ENCODE measurements at regions not wholly inside any gene's neighbourhood (a gene's known extent, or its start where the extent isn't known, plus 50 kb on each side); places are given as distances from the start of the nearest gene placed in this dataset.
"Not testable (repeated sequence)": the region's sequence is repeated elsewhere in the genome, so short reads cannot be mapped to it uniquely, and the experiment has no call there.

- peak in 1 of 2 experiments; percentile 8 for DNase-seq
Measured at GRCh38 chr16:66265048-66265415, 101.5 kb upstream of the CDH5 start.

GRCh38 chr16:66264311-66265047, 102.0 kb upstream of the CDH5 start:
- DNase-seq = no peak

GRCh38 chr16:66263973-66264310, 102.5 kb upstream of the CDH5 start:
- no peak for DNase-seq

GRCh38 chr16:66263168-66263972, 103.1 kb upstream of the CDH5 start:
- DNase-seq = no peak

- DNase-seq = no peak
Measured at GRCh38 chr16:66262253-66263167, 104.0 kb upstream of the CDH5 start.

- DNase-seq = no peak
Measured at GRCh38 chr16:66261826-66262225, 104.7 kb upstream of the CDH5 start.

GRCh38 chr16:66260522-66261254, 105.8 kb upstream of the CDH5 start:
- no peak for DNase-seq

- DNase-seq = no peak
Measured at GRCh38 chr16:66258916-66259845, 107.3 kb upstream of the CDH5 start.

GRCh38 chr16:66256919-66257318, 109.6 kb upstream of the CDH5 start:
- DNase-seq = no peak

GRCh38 chr16:66255647-66256046, 110.8 kb upstream of the CDH5 start:
- no peak for DNase-seq

GRCh38 chr16:66254751-66255150, 111.7 kb upstream of the CDH5 start:
- DNase-seq = no peak

GRCh38 chr16:66254106-66254505, 112.4 kb upstream of the CDH5 start:
- DNase-seq = no peak

GRCh38 chr16:66251476-66252160, 114.9 kb upstream of the CDH5 start:
- no peak for DNase-seq

GRCh38 chr16:66250686-66251431, 115.6 kb upstream of the CDH5 start:
- DNase-seq = no peak

GRCh38 chr16:66247516-66248481, 118.7 kb upstream of the CDH5 start:
- DNase-seq = no peak

- no peak for DNase-seq
Measured at GRCh38 chr16:66245868-66246267, 120.6 kb upstream of the CDH5 start.

GRCh38 chr16:66245072-66245471, 121.4 kb upstream of the CDH5 start:
- DNase-seq = no peak

- DNase-seq = no peak
Measured at GRCh38 chr16:66242672-66243071, 123.8 kb upstream of the CDH5 start.

- not testable (repeated sequence) for DNase-seq
Measured at GRCh38 chr16:66242206-66242605, 124.3 kb upstream of the CDH5 start.
